GM11168 (cell line): ENCODE measurements at regions not wholly inside any gene's neighbourhood (a gene's known extent, or its start where the extent isn't known, plus 50 kb on each side); places are given as distances from the start of the nearest gene placed in this dataset.
"Not testable (repeated sequence)": the region's sequence is repeated elsewhere in the genome, so short reads cannot be mapped to it uniquely, and the experiment has no call there.

Source experiments
- in situ Hi-C: fragments of 300-500 bp; cut with MboI; formaldehyde crosslinking; loops from one replicate; pipeline ENCODE4 v1.12.0; 2022; ENCODE audit warnings: low sequenced_read_pairs; ENCODE audit not compliant: unreplicated experiment

GRCh38 chr2:15812187-15812780 is 128.1 kb upstream of the MYCN start:
- in situ Hi-C loops: no loop called here

DNA sequence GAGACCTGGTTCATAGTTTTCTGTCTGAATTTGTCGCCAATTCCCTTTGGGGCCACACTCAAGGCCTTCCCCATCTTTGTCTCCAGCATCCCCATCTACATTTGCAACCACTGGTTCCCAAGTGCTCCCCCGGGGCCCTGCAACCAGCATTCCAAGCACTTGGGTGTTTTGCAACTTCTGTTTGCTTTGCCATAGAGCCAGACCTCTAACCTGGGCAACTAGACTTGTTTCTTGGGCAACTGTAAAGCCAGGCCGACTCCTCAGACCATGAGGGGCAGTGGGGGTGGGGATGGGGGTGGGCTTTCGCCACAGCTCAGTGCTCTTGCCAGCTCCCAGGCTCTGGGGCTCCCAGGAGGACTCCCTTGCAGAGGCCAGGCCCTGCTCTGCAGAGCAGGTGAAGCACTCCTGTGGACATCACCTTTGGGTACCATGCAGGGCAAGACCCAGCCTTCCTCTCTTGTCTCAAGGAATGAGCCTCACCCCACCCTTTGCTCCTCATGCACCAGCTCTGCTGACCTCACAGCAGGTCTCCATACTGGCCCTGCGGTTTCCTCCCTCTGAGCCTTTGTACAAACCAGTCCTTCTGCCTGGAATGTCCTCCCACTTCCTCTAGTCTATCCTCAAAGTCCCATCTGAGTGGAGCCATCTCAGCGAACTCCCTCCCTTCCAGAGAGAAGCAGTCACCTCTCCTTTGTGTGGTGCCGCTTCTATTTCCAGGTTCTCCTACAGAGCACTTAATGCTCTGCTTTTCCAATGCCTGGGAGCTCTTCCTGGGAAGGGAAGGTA is 126.7 kb upstream of the MYCN start:
- in situ Hi-C loops: no loop called here

- in situ Hi-C loops: no loop called here
Measured at GRCh38 chr2:15814403-15814802, 125.9 kb upstream of the MYCN start.

DNA sequence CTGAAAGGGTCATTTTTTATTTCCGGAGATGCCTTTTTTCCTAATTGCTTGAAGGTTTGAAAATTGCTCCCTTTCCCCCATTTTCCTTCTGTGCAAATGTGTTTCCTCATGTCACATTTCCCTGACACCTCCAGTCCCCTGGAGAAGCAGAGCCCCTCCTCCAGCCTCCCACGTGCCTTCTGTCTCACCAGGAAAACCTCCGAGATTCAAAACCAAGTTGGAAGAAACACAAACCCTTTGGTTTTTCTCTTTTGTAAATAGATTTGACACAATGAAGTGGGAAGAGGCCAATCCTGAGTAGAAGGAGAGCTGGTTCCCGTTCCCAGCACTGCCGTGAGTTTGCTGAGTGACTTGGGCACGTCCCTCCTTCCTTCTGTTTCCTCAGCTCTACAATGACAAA is 125.4 kb upstream of the MYCN start:
- in situ Hi-C loops: no loop called here

DNA sequence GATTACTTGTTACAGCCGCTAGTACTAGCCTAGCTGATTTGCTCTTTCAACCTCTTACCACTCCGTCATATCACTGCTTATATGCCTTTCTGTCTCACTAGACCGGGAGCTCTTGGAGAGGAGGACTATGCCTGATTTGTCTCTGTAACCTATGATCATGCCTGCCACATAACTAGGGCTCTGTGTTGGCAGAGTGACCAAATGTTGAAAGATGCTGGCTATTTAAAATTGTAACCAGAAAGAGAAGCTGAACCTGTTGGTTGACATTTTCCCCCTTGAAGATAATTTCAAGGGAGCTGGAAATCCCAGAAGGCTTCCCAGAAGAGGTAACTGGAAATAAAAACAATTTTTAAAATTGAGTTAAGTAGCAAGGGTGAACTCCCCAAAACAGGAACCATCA is 124.1 kb upstream of the MYCN start:
- in situ Hi-C loops: no loop called here

DNA sequence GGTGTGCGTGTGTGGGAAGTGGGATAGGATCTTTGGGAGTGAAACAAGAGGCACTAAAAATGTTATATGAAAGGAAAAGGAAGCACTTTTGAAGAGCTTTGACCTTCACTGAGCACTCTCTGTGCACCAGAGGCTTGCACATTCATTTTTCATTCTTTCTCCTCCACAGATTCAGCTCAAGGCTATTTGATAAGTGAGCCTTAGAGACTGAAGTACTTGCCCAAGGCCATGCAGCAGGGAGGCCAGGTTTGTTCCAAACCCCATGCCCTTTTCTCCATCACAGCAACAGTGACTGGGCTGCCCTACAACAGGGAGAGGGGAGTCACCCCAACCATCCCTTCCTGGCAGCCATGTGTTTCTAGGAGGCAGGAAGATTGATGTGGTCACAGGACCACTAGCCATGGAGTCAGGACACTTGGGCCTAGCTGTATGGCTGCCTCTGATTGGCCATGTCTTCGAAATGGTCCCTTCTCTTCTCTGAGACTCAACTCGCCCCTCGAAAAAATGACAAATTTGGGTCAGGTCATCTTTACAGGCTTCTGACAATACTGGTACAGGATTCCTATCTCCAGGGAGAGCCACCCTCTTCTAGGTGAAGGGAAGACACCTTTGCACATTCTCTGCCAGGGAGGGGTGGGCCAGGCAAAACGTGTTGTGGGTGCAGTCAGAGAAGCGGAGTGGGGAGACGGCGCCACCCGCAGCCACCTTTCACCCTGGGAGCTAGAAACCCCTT is 123.5 kb upstream of the MYCN start:
- in situ Hi-C loops: no loop called here

- in situ Hi-C loops: no loop called here
Measured at GRCh38 chr2:15817748-15818147, 122.6 kb upstream of the MYCN start.

- in situ Hi-C loops: no loop called here
Measured at GRCh38 chr2:15818318-15818753, 122.0 kb upstream of the MYCN start.

- in situ Hi-C loops: no loop called here
Measured at GRCh38 chr2:15818881-15819280, 121.5 kb upstream of the MYCN start.

- in situ Hi-C loops: no loop called here
Measured at GRCh38 chr2:15819562-15820256, 120.6 kb upstream of the MYCN start.

GRCh38 chr2:15820257-15820566 is 120.1 kb upstream of the MYCN start:
- in situ Hi-C loops: no loop called here

GRCh38 chr2:15820927-15821326 is 119.4 kb upstream of the MYCN start:
- in situ Hi-C loops: no loop called here

GRCh38 chr2:15822151-15823044 is 118.0 kb upstream of the MYCN start:
- in situ Hi-C loops: no loop called here

DNA sequence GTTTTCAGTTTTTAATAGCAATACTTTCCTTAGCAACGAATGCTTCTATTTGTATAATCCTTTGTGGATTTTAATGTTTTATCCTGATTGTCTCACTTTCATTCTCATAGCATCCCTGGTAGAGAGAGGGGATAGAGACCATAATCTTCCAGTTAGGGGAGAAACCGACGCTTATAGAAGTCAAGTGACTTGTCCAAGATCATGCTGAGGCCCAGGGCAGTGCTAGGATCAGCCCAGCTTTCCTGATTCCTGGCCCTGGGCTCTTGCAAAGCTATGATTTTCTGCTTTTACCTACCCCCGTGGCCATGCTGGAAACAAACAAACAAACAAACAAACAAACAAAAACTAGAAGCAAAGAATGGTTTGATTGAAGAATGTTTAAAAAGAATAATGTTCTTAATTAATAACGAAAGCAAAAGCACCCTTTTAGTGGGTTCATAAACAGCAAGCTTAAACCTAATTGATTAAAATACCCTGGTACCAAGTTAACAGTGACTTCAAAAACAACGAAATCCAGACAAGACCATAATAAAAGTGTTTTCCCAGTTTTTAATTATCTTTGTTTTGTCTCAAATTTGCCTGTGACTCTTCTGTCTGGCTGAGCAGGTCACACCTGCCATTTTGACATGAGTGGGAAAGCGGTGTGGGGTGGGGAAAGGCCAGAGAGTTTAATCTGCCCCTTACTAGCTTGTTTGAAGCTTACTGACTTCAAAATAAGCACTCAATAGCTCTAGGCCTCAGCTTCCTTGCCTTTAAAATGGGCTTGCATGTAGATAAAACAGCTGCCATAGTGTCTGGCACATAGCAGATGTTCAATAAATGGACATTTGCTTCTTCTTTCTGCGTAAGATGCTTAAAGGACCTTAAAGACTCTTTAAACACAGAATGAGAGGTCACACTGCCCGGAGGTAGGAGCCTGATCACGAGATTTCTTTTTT is 116.6 kb upstream of the MYCN start:
- in situ Hi-C loops: no loop called here

GRCh38 chr2:15824467-15824866 is 115.9 kb upstream of the MYCN start:
- in situ Hi-C loops: not testable (repeated sequence)

DNA sequence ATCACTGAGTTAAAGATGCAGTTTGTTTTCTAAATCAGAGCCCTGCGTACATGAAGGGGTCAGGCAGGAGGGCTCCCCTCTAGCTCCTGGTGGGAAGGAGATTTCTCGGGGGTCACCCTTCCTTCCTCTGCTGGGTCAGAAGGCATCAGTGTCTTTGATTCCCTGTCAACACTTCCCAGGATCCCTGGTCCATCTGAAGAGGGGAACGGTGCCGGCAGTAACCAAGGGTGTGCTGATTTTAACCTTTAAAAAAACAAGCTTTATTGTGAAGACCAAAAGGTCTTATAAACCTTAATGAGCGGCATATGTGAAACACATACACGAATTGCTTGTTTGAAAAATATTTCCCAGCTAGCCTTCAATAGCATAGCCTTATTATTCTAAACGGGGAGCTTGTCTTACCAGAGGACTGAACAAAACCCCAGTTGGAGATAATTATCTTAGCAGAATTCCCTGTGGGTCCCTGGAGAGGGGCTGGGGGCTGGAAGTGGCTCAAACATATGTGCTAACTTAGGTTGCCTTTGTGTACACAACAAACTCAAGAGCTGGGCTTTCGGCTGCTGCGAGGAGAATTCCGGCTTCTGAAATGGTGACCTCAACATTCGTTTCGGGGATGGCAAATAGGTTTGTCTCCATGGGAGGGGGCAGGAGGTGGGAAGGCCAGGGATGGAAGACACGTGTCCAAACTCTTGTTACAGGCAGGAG is 114.9 kb upstream of the MYCN start:
- in situ Hi-C loops: no loop called here

DNA sequence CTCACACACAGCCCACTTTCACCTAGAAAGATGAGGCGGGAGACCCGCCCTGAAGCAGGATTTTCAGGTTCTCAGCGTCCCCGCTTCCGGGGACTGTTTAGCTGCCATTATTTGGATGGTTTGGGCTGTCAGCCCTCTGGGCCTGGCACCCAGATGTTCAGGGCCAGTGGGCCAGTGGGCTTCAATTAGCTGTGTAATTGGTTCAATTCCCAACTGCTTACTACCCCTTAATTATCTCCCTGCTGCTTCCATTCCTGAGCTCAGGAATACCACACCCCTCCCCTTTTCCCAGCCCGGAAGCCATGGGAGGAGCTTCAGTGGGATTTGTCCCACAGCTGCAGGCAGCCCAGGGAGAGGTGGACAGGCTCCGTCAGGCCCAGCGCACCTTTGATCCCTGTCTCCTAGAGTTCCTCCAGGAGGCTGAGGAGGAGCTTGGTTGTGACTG is 114.1 kb upstream of the MYCN start:
- in situ Hi-C loops: no loop called here

DNA sequence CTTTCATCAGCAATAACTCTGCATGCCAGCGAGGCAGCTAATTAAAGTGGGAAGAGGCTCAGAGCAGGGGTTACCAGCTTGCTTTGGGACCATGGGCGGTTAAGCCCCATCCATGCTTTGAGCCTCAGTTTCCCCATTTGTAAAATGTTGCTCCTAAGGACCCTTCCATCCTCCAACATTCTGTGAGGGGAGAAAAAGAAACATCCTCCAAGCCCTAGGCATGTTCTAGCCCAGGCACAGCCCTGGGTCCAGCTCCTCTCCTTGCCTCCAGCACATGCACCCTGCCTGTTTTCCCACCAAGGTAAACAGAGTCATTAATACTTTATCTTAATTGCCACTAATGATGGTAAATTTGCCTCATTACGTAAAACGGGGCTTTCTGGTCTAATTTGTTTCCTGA is 113.3 kb upstream of the MYCN start:
- in situ Hi-C loops: no loop called here
